Stimulated activated CD4-positive, alpha-beta T cell treated with anti-CD3 and anti-CD28 coated beads, TNF-alpha, amount 100 ng/mL, for 48 hours (primary cell): ENCODE measurements at regions not wholly inside any gene's neighbourhood (a gene's known extent, or its start where the extent isn't known, plus 50 kb on each side); places are given as distances from the start of the nearest gene placed in this dataset.
"Not testable (repeated sequence)": the region's sequence is repeated elsewhere in the genome, so short reads cannot be mapped to it uniquely, and the experiment has no call there.

ENCODE experiments used
- DNase-seq, 3 donors: peaks; one replicate each; pipeline ENCODE4 v3.0.0-alpha.2; 2020; ENCODE audit warnings: low read depth in 3 of 3

GRCh38 chr7:66503036-66503370 is 125.7 kb upstream of the KCTD7 start:
- no peak for DNase-seq

GRCh38 chr7:66503551-66504031 is 125.1 kb upstream of the KCTD7 start:
- DNase-seq, result no peak

GRCh38 chr7:66504131-66504530 is 124.5 kb upstream of the KCTD7 start:
- DNase-seq, result no peak

- no peak for DNase-seq
These were observed 123.7 kb upstream of the KCTD7 start for GRCh38 chr7:66505009-66505408.

GRCh38 chr7:66505531-66506451 is 122.9 kb upstream of the KCTD7 start:
- DNase-seq, result no peak

GRCh38 chr7:66506703-66507102 is 122.0 kb upstream of the KCTD7 start:
- not testable (repeated sequence) for DNase-seq

GRCh38 chr7:66507764-66508296 is 120.9 kb upstream of the KCTD7 start:
- no peak for DNase-seq

GRCh38 chr7:66508431-66508830 is 120.2 kb upstream of the KCTD7 start:
- no peak for DNase-seq

GRCh38 chr7:66514050-66514449 is 114.6 kb upstream of the KCTD7 start:
- DNase-seq, result no peak

GRCh38 chr7:66517212-66517909 is 111.3 kb upstream of the KCTD7 start:
- DNase-seq, result no peak

GRCh38 chr7:66518151-66518691 is 110.5 kb upstream of the KCTD7 start:
- DNase-seq, result no peak

- DNase-seq, result no peak
These were observed 107.0 kb upstream of the KCTD7 start for GRCh38 chr7:66521675-66522074.

GRCh38 chr7:66522518-66522917 is 106.2 kb upstream of the KCTD7 start:
- no peak for DNase-seq

- no peak for DNase-seq
These were observed 105.3 kb upstream of the KCTD7 start for GRCh38 chr7:66523409-66523808.

GRCh38 chr7:66524738-66525137 is 103.9 kb upstream of the KCTD7 start:
- DNase-seq, result no peak

GRCh38 chr7:66526782-66527181 is 101.9 kb upstream of the KCTD7 start:
- not testable (repeated sequence) for DNase-seq

GRCh38 chr7:66528652-66529051 is 100.0 kb upstream of the KCTD7 start:
- DNase-seq, result no peak

GRCh38 chr7:66529883-66530610 is 98.6 kb upstream of the KCTD7 start:
- DNase-seq, result no peak

- DNase-seq, result no peak
These were observed 93.0 kb upstream of the KCTD7 start for GRCh38 chr7:66535414-66536329.

- no peak for DNase-seq
These were observed 91.3 kb upstream of the KCTD7 start for GRCh38 chr7:66537380-66537779.

GRCh38 chr7:66537876-66538275 is 90.8 kb upstream of the KCTD7 start:
- DNase-seq, result no peak
